ENCODE measurements at regions not wholly inside any gene's neighbourhood (a gene's known extent, or its start where the extent isn't known, plus 50 kb on each side); places are given as distances from the start of the nearest gene placed in this dataset.

DNA sequence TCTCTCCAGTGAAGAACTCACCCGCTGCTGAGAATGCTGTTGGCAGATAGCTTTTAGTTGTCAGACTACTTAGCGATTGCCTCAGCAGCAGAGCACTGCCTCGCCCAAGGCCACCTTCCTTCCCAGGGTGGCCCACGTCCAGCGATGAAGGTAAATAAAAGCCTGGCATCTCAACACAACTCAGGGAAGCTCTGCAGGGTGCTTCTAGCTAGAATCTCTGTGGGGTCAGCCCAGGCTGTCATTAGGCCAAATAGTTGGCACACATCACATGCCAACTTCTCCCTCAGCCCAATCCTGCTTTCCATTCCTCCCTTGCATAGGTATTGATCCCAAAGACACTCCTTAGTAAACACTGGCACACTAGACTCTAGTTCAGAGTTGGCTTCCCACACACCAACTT, 368.1 kb upstream of the TMTC1 start:
- no peak for DNase-seq (ENCODE audit: low spot score)

DNA sequence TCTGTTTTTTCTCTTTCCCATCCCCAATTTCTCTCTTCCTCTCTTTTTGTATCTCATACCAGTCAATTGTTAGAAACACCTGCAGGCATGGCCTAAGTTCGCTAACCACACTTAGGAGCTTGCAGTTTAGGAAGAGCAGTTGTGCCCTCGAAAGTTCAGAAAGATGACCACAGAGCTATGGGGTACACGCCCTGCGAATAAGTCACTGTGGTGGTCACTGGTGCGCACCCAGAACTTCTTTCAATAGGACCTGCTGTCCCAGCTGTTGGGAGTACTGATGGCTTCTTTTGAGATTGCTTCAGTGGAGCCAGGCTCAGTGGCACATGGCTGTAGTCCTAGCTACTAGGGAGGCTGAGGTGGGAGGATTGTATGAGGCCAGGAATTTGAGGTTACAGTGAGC, 362.8 kb upstream of the TMTC1 start:
- DNase-seq (ENCODE audit: low spot score) = no peak

DNA sequence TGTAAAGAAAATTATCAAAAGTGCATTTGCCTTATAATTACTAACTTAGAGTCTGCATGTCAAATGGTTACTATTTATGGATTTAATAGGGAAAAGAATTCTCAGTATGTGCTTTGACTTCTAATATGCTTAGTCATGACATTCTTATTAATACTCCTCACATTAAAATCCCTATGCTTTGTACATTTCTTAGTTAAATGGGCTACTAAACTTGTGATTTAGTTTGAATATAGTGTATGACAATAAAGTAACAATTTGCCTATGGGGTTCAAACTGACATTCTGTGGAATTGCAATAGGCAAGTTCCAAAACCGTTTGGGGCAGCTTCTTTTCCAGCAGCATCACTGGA, 361.9 kb upstream of the TMTC1 start:
- DNase-seq (ENCODE audit: low spot score) = no peak

DNA sequence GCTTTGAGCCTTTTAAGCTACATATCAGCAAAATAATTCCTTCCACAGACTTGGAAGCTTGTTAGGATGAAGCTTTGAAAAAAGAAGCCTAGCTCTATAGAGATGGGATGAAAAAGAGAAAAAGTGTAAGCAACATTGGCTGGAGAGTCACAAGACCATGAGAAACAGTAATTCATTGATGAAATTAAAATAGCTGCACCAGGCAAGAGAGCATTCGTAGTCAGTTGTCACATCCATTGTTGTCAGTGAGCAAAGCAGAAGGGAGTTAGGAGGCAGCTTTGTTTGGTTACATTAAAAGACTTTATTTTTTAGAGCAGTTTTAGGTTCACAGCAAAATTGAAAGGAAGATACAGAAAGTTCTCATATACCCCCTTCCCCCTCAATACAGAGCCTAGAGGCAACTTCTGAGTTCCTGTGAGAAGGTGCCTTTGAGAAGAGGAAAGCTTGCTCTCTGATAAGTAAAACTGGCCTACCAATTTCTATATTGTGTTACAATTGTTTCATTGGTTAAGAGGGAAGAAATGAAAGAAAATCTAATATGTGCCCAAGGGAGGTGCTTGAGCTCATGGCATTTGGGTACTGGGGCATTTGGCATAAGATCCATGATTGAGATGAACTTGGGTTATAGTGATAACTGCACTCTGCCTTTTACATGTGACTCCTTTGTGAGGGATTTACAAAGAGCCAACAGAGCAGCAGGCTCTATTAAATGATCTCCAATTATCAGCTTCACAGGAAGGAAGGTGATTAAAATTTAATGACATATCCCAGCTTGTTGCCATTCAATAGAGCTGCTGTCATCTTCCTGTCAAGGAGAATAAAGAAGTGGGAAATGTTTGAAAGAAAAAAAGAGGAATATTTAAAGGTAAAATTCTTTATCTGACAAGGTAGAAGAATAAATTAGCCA, 361.3 kb upstream of the TMTC1 start:
- DNase-seq (ENCODE audit: low spot score) = no peak

DNA sequence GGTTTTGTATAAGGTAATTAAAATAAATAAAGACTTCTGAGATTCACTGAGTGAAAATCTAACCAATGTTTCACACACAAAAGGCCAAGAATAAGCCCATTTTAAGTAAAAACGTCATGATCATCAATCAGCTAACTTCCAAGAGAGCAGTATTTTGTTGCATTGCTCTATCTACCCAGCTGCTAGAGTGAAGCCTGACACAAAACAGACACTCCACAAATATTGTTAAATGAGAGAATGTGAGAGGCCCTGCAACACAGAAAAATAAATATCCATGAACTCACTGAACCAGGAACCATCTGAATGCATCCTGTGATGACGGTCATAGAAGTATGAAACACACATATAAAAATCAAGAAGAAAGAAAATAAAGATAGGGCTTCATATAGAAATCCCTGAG, 358.6 kb upstream of the TMTC1 start:
- DNase-seq (ENCODE audit: low spot score) = no peak

DNA sequence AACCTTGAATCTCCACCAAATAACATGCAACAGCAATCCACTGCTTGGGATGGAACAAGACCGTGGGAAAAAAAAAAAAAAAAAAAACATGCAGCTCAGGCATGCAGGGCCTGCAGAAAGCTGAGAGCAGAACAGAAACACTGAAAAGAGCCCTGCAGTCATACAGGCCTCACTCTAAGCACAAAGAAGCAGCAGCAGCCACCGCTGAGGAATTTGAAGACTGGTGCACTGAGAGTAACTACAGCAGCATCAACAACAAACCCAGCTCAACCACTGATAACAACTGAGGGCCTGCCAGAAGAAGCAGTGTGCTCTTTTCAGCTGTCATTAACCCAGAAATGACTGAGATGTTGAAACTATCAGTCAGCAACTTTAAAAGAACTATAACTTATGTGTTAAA, 354.7 kb upstream of the TMTC1 start:
- DNase-seq (ENCODE audit: low spot score) = no peak

DNA sequence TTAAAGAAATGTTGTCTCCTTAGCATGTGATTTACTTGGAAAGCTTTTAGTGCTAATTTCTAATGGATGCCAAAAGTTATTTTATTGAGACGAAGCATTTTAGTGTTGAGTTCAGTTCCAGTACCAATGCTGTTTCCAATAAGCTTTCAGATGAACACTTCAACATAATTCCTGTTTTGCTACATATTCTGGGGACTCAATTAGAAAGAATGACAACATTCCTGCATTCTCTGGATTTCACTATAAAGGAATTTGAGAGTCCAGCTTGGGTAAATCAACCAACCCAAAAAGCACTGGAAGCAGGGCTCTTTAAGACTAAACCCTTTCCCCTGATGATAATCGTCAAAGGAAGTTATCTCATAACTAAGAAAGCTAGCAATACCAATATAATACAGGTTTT, 353.0 kb upstream of the TMTC1 start:
- no peak for DNase-seq (ENCODE audit: low spot score)

DNA sequence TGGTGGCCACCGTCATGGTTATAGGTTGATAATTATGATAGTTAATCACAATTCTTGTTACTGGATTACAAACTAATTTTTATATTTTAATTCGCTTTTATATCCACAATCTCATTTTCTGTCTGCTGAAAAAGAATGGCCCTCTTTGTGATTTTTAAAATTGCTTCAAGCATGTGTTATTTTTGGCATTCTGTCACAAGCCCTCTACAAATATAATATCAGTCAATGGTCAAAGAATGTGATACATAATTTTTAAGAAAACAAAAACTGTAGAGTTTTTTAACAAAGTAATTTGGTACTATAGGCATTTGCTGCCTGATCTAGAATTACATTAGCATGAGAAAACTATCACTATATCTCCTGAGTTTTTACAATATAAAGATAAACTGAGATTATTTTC, 352.0 kb upstream of the TMTC1 start:
- DNase-seq (ENCODE audit: low spot score) = no peak

DNA sequence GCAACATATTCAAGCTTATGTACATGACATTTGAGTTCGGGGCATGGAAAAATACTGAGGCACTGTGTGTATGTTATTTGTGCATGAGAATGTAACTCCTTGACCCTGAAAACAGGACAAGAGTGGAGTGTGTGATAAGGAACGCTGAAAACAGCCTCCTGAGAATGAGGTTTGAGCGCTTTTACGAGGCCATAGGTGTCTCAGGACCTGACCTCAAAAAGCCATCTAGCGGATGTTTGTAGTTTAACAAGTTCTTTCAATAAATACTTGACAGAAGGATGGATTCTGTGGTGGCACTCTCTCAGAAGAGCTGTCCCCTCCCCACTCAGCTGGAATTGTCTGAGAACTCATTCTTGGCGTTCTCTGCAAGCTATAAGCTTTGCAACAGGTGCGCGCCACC, 350.5 kb upstream of the TMTC1 start:
- no peak for DNase-seq (ENCODE audit: low spot score)

DNA sequence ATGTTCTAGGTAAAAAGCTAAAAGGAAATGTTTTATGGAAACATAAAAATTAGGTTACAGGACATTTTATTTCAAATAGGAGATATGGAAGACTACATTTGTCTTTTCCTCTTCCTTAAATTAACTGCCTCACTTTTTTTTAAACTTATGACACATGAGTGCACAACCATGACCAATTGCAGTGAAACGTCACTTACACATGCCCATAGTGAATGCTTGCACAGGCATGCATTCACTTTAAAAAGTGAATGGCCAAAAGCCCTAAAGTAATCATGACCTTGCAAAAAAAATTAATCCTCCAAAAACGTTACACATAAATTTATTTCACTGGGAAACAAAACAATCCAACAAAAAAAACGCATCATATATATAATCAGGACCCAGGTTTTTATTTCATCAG, 343.2 kb upstream of the TMTC1 start:
- no peak for DNase-seq (ENCODE audit: low spot score)

DNA sequence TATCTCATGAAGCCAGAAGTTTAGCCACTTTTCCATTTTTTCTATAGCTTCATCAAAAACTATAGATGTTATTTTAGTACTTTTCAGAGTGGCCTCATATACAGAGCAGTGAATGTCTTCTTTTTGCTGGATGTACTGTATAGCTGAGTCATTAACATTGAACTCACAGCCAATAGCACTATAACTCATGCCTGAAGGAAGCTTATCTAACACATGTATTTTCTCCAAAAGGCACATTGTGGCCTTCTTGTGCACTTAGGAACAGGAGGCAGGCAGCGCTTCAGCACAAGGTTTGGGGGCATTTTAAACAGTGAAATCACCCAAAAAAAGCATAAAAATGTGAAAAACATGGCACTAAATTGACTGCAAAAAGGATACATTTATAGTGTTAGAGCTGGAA, 336.8 kb upstream of the TMTC1 start:
- DNase-seq (ENCODE audit: low spot score) = no peak

DNA sequence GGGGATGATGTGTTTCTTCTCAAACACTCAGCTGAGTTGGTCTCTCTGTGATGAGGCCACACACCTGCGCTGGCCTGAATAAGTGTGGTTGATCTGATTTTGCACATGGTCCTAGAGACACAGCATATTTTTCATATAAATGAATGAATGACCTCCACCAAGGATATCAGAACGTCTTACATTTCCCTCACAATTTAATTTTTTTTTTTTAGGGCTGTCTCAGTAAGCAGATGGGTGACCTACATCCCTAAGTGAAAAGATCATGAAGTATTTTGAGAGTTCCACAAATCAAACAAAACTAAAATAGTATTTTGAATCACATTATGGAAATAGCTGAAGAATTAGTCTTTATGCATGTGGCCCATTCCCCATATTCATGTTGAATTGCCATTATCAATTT, 333.7 kb upstream of the TMTC1 start:
- DNase-seq (ENCODE audit: low spot score) = no peak

DNA sequence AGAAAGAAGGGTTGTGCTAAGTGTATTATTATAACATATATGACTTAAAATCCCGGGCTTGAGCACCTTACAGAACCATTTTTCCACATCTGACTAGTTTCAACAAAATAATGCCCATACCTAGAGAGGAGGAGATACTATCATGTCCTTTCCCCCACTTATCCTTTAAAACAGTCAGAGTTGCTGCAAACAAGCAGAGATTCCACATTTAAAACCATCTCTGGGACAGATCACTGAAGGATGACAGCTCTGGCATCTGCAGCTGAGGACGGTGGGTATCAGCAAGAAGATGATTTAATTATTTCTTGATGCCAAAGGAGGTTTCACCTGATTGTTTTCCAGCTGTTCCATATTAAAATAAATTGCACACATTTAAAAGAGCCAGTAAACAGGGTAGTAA, 328.0 kb upstream of the TMTC1 start:
- DNase-seq (ENCODE audit: low spot score) = no peak

DNA sequence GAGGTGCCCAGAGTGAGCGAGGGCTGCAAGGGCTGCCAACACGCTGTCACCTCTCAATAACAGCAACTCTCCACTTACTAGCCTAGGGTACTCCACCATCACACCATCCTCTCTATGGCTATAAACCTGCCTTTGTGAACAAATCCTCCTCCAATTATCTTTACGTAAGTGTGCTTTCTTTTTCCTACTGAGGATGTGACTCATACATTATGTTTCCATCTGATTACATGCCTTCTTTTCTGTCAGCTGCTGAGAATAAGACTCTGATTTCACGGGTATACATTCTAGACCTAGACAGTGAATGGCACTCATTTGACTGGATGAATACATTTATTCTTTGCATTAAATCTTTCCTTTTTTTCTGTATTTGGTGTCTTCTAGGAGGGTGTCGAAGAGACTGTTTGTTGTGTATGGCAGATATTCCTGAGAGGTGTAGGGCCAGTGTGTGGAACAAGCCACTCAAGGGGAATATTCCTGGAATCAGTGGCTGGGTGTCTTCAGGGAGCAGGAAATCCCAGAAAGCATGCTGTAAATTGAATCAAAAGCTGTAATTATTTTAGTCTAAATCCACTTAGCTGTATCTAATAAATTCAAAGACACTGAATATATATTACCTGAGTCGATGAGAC, 327.3 kb upstream of the TMTC1 start:
- no peak for DNase-seq (ENCODE audit: low spot score)

DNA sequence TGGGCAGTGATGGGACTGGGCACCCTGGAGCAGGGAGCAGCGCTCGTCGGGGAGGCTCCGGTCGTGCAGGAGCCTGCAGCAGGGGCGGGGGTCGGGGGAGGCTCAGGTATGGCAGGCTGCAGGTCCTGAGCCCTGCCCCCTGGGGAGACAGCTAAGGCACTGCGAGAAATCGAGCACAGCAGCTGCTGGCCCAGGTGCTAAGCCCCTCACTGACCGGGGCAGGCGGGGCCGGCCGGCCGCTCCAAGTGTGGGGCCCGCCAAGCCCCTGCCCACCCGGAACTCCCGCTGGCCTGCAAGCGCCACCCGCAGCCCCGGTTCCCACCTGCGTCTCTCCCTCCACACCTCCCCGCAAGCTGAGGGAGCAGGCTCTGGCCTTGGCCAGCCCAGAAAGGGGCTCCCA, 326.8 kb upstream of the TMTC1 start:
- no peak for DNase-seq (ENCODE audit: low spot score)

DNA sequence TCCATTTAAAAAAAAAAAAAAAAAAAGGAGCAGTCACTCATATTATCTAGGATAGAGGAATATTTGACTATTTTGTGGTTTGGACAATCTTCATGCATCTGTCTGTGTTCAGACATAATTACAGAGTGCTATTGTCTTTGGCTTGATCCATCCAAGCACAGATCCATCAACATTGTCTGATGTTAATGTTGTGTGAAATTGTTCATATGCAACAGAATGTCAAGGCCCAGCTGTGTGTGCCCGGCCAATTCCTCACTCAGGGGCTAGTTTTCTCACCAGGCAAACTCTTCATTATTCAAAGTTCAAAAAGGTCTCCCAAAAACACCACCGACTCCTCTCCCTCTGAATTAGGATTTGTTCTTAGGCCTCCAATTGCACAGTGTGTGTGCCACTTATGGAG, 324.9 kb upstream of the TMTC1 start:
- no peak for DNase-seq (ENCODE audit: low spot score)

DNA sequence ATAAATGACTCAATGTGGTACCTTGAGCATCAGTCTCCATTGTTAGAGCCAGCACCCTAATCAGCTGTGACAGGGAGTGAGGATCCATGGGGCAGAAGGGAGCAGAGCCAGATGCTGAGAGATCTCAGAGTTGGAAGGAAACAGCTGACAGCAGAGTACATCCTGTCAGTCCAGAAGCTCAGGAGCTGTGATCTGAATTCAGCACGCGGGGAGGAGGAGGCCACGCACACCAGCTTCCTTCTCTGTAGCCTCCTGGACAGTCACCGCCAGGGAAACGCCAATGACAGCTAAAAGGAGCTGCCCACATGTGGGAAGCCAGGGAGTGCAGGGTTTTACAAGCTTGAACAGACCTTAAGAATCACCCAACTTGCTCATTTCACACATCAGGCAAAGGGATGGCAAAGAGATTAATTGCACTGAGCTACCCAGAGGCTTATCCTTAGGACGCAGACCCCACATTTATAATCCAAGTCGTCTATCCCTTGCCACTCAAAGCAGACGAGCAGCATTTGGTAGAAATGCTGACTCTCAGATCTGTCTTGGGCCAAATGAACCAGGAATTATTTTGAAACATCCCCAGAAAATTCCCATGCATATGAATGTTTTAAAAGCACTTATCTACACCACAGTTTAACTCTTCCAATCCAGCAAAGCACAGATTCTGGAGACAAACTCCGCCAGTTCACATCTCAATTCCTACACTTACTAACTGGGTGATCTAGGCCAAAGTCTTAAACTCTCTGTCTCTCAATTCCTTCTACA, 322.6 kb upstream of the TMTC1 start:
- DNase-seq (ENCODE audit: low spot score) = no peak

DNA sequence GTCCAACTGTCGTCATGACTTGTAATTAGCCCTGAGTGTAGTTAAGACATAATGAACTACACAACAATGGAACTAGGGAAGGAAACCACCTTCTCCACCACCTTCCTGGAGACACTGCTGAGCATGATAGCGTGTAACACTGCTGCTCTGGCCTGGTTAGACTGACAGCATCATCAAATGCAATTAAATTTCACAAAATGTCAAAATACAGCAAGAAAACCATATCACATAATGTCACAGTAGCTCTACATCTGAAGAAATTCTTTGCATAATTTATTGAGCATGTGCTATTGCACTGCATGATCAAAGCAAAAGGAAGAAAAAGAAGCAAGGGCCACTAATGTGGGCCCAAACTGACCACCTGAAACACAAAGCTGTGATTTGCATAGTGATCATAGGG, 321.8 kb upstream of the TMTC1 start:
- DNase-seq (ENCODE audit: low spot score) = no peak

DNA sequence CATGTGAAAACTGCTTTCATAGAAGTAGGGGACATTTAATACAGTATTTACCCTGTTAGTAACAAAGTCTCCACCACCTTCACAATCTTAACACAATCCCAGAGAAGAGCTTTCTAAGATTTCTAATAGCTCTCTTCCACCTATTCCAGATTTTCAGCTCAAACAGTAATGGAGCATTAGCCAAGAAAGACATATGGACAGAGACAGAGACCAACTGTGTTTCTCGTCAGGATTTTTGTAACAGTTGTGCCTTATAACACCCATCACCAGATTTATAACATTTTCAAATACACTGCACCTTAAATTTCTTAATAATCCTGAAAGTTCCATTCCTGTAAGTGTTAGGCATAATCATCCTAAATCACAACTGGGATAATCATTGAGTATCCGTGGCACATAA, 321.2 kb upstream of the TMTC1 start:
- no peak for DNase-seq (ENCODE audit: low spot score)

DNA sequence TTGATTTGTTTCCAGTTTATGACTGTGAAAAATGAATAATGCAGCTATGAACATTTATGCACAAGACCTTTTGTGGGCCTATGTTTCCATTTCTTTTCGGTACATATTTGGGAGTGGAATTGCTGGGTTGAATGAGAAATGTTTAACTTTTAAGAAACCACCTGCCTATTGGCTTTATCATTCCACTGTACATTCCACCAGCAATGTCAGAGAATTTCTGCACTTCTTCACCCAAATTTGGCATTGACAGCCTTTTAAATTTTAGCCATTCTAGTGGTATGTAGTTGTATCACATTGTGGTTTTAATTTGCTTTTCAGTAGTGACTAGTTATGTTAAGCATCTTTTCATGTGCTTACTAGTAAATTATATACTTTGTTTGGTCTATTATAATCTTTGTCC, 317.0 kb upstream of the TMTC1 start:
- no peak for DNase-seq (ENCODE audit: low spot score)

DNA sequence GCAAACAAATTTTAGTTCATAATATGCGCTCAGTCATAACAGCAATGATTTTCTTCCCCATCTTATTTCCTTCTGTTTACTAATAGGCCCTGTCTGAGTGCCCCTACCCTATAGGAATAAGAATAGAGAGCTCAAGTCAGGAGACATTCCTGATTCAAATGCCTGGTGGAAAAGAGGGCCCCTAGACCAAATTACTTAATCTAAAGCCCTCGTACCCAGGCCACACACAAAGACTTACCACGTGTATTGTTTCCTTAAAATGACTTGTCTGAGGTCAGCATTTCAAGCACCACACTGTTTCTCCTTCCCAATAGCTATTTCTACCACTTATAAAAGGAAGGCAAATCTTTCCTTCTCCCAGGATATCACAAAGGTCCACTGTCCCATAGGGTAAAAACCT, 314.9 kb upstream of the TMTC1 start:
- DNase-seq (ENCODE audit: low spot score) = no peak

DNA sequence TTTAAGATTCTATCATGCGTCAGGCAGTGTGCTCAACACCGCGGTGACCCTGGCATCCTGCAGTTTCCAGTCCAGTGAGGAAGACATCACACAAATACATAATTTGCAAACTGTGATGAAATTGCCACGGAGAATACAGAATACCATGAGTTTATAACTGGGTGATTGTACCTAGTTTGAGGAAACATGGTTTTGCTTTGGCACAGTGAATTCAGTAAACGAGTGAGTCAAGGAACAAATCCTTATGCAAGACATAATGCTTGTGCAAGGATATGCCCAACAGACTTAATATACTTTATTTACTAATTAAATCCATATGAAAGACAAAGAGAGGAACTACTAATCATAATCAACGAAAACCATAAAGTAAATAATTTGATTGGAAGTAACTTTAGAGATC, 311.8 kb upstream of the TMTC1 start:
- no peak for DNase-seq (ENCODE audit: low spot score)

DNA sequence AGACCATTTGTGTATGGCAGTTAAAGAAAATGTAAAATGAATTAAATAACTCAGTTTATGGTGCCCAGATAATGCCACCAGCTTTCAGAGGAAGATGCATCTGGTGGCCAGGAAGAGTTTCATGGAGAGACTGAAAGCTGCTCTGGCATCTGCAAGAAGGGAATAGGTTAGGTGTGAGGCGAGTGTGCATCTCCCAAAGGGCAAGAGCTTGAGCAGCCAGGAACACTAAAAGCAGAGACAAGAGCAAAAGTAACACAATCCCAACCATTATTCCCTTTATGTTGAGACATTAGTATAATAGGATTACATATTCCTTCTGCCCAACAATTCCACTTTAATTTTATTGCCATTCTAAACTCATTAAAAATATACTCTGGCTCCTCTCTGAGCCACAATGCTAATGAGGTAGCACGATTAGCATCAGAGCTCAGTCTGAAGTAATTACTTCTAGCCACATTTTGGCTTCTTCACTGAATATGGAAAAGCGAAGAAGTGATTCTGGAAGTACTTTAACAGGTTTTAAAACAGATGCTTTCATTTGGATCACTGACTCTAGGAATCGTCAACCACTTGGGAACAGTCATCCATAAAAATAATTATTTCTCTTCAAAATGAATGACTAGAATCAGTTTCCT, 309.4 kb upstream of the TMTC1 start:
- no peak for DNase-seq (ENCODE audit: low spot score)
